OCI-LY3 (cell line): ENCODE measurements at regions not wholly inside any gene's neighbourhood (a gene's known extent, or its start where the extent isn't known, plus 50 kb on each side); places are given as distances from the start of the nearest gene placed in this dataset.

Source experiments
- CTCF ChIP-seq: fragments of 200-600, 300-600 bp; sonication (generic); IDR thresholded peaks from 2 replicates; pipeline ENCODE4 v1.5.1; 2014; ENCODE audit warnings: antibody characterized with exemption, low read length, low read depth
- EZH2phosphoT487 ChIP-seq: fragments of 200-600 bp; shearing (Covaris generic); IDR thresholded peaks from 2 replicates; pipeline ENCODE4 v1.6.1; 2018; ENCODE audit warnings: antibody characterized with exemption, mixed run types, low read depth

- TF ChIP-seq CTCF (no peak), EZH2phosphoT487 (no peak)
These were observed 730.9 kb upstream of the TYRP1 start for GRCh38 chr9:11962327-11962726.
